Heart left ventricle (tissue), 13 donors: ENCODE measurements at regions not wholly inside any gene's neighbourhood (a gene's known extent, or its start where the extent isn't known, plus 50 kb on each side); places are given as distances from the start of the nearest gene placed in this dataset.

Source experiments
- POLR2A ChIP-seq, 2 donors: fragments of 450-650 bp; IDR thresholded peaks; one replicate each; pipeline ENCODE4 v1.6.1; 2017; ENCODE audit warnings: antibody characterized with exemption in 2 of 2, mild to moderate bottlenecking in 2 of 2, moderate library complexity in 2 of 2
- TF ChIP-seq, protein P1 (sequence below), 12 donors: fragments of 200-600 bp; sonication (generic) in 4 of 12; IDR thresholded peaks; one replicate each; pipeline versions ENCODE4 v1.5.0 to v1.8.0; 2018 to 2022; ENCODE audit warnings: antibody characterized with exemption in 12 of 12, mild to moderate bottlenecking in 5 of 12
- donor health status: ischemic (EF 13 %, LVEDD 7.1; RV severe dilation, severe dysfunction).
- donor health status: DM: no; HTN: yes; CAD: no.
- donor health status: DM: no; HTN: no; CAD: no.
- donor health status: ischemic (EF 25% LVEDD 6.9; RV normal size, moderate dysfunction).
- donor health status: ischemic (EF 25% LVEDD 5.7; RV mildly dilated, moderate dysfunction).
- donor health status: ischemic (EF 35%, LVEDD 5.7; RV mildly dilated, moderate dysfunction).
- donor health status: nonischemic (EF 11% LVEDD 7.7; RV severe dilation, severe dysfunction).
- donor health status: DM: yes; HTN: yes; CAD: no.
- donor health status: PGD.
- donor health status: ischemic (EF 29% LVEDD 5.4; RV normal size, mild dysfunction).
- donor health status: nonischemic (EF 23%, LVEDD 6.1; RV moderate dilation, normal function).

DNA sequence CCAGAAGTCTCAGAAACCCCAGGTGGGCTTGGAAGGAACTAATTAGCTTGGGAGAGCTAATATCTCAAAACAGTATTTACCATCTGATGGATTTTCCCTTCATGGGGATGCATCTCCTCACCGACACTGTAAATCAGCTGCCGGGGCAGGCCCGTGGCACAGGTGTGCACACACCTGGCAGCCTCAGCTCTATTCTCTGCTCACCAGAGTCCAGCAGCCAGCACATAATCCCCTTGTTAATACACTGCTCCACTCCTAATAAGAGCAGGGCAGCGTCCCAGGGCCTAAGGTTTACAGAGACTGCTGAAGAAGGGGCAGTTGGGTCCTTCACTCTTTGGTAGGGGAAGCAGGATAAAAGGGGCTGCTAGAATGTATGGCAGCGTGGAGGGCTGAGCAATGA lies 200.0 kb downstream of the TOMM20 start:
- TF ChIP-seq, protein P1, sequence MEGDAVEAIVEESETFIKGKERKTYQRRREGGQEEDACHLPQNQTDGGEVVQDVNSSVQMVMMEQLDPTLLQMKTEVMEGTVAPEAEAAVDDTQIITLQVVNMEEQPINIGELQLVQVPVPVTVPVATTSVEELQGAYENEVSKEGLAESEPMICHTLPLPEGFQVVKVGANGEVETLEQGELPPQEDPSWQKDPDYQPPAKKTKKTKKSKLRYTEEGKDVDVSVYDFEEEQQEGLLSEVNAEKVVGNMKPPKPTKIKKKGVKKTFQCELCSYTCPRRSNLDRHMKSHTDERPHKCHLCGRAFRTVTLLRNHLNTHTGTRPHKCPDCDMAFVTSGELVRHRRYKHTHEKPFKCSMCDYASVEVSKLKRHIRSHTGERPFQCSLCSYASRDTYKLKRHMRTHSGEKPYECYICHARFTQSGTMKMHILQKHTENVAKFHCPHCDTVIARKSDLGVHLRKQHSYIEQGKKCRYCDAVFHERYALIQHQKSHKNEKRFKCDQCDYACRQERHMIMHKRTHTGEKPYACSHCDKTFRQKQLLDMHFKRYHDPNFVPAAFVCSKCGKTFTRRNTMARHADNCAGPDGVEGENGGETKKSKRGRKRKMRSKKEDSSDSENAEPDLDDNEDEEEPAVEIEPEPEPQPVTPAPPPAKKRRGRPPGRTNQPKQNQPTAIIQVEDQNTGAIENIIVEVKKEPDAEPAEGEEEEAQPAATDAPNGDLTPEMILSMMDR (IDR thresholded peaks at IDR 0.05), result no peak
- TF ChIP-seq POLR2A (IDR thresholded peaks at IDR 0.05), result no peak
